Lower leg skin (tissue), 4 donors: ENCODE measurements at regions not wholly inside any gene's neighbourhood (a gene's known extent, or its start where the extent isn't known, plus 50 kb on each side); places are given as distances from the start of the nearest gene placed in this dataset.

ENCODE experiments used
- DNase-seq, 2 donors: peaks; one replicate each; pipeline ENCODE4 v3.0.0-alpha.2; 2019; ENCODE audit warnings: low spot score in 2 of 2
- H3K4me3 ChIP-seq: fragments of 200-600 bp; sonication (generic); 2 replicates; pipeline ENCODE4 v1.5.1; 2017; ENCODE audit warnings: mild to moderate bottlenecking, low read depth; ENCODE audit not compliant: poor library complexity, severe bottlenecking
- POLR2A ChIP-seq, 2 donors: fragments of 450-650 bp; IDR thresholded peaks; one replicate each; pipeline ENCODE4 v1.6.1; 2016 to 2017; ENCODE audit warnings: antibody characterized with exemption in 2 of 2, mild to moderate bottlenecking in 1 of 2, moderate library complexity in 1 of 2
- WGBS, 2 donors: methylation state at CpG; one replicate each; pipeline ENCODE4 v1.1.5; 2018; 5-methylcytosine and 5-hydroxymethylcytosine counted together
- intact Hi-C: fragments of 100-400 bp; cut with DNase I; formaldehyde crosslinking; loops from one replicate; pipeline ENCODE4 v1.15.0; 2023; ENCODE audit warnings: low total_unique reads
- TF ChIP-seq, protein P1 (sequence below), 3 donors: fragments of 450-650 bp; IDR thresholded peaks; one replicate each; pipeline ENCODE4 v1.5.1; 2016; ENCODE audit warnings: antibody characterized with exemption in 3 of 3, mild to moderate bottlenecking in 3 of 3, moderate library complexity in 2 of 3

DNA sequence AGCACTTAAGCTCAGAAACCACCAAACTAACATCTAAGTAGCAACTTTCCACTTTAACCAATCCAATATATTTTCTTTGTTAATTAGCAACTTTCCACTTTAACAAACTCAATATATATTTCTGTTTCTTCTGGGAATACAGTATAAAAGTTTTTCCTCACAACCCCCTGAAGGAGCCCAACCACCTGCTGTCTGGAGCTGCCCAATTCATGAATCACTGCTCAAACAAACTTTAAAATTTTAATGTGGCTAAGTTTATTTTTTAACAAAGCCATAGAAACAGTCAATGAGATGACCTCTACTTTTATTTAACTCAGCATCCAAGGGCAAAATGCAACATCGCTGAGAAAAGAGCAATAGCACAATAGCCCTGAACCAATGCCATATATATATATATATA is 500.1 kb downstream of the EPM2A start:
- TF ChIP-seq, protein P1, sequence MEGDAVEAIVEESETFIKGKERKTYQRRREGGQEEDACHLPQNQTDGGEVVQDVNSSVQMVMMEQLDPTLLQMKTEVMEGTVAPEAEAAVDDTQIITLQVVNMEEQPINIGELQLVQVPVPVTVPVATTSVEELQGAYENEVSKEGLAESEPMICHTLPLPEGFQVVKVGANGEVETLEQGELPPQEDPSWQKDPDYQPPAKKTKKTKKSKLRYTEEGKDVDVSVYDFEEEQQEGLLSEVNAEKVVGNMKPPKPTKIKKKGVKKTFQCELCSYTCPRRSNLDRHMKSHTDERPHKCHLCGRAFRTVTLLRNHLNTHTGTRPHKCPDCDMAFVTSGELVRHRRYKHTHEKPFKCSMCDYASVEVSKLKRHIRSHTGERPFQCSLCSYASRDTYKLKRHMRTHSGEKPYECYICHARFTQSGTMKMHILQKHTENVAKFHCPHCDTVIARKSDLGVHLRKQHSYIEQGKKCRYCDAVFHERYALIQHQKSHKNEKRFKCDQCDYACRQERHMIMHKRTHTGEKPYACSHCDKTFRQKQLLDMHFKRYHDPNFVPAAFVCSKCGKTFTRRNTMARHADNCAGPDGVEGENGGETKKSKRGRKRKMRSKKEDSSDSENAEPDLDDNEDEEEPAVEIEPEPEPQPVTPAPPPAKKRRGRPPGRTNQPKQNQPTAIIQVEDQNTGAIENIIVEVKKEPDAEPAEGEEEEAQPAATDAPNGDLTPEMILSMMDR (IDR thresholded peaks at IDR 0.05), result no peak
- TF ChIP-seq POLR2A (IDR thresholded peaks at IDR 0.05), result no peak
- intact Hi-C loops, result no loop called here
- H3K4me3 ChIP-seq, result no peak overlapping the region
- 100% methylated on average over 1 of the region's 1 CpG for WGBS, 2 donors
- no peak for DNase-seq

DNA sequence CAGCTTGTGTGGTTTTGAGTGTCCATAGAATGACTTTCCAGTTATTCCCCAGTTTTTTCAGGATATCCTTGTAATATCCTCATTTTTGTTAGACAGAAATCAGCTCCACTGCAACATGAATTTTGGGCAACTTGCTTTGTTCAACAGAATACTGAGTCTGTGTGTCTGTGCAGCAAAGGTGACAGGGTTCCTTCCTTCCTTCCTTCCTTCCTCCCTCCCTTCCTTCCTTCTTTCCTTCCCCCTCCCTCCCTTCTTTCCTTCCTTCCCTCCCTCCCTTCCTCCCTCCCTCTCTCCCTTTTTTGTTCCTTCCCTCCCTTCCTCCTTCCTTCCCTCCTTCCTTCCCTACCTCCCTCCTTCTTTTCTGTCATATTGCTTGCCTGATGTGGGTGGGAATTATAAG is 496.5 kb downstream of the EPM2A start:
- intact Hi-C loops, result no loop called here

DNA sequence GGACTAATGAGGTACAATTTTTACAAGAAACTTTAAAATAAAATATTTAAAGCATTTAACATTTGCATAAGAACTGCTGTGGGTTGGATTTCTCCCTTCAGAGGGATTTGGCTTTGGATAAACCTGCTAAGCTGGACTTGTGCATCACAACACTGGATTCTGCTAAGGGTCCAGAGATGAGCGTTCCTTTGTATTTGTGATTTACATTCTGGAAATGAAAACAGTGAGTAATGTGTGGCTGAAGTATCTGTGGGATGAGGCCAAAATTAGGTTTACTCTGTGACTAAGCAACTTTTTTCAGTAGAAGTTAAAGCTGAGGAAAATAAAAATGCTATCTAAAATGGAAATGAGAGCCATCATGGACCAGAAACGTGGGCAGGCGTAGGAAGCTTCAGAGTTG is 494.3 kb downstream of the EPM2A start:
- TF ChIP-seq, protein P1 (IDR thresholded peaks at IDR 0.05), result no peak
- TF ChIP-seq POLR2A (IDR thresholded peaks at IDR 0.05), result no peak
- WGBS, 2 donors, result 70 to 76% methylated on average over 3 of the region's 3 CpGs
- intact Hi-C loops, result no loop called here
- no peak overlapping the region for H3K4me3 ChIP-seq
- no peak for DNase-seq

More for the DNA sequence above, 496.5 kb downstream of the EPM2A start:
- no peak for DNase-seq
- TF ChIP-seq, protein P1 (IDR thresholded peaks at IDR 0.05), result no peak
- H3K4me3 ChIP-seq, result no peak overlapping the region

DNA sequence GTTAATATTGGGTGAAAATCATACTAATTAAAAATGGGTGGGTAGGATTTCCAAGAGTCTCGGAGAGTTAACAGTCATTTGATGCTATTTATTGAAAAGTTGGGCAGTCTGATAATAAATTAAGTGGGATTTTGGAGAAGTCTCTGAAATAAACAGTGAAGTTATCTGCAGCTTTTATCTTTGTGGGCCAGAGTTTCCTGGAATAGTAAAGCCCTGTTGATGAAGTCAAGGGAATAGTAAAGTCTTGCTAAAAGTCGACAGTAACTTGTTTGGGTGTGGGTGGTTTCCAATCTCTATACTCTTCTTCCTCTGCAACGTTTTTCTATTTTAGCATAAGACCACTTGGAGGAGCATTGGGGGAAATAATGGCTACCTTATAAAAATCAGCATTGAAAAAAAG is 493.6 kb downstream of the EPM2A start:
- no peak for TF ChIP-seq POLR2A (IDR thresholded peaks at IDR 0.05)
- TF ChIP-seq, protein P1 (IDR thresholded peaks at IDR 0.05), result no peak
- DNase-seq, result no peak
- no peak overlapping the region for H3K4me3 ChIP-seq
- intact Hi-C loops, result no loop called here
- WGBS, 2 donors, result 58 to 60% methylated on average over 3 of the region's 3 CpGs

DNA sequence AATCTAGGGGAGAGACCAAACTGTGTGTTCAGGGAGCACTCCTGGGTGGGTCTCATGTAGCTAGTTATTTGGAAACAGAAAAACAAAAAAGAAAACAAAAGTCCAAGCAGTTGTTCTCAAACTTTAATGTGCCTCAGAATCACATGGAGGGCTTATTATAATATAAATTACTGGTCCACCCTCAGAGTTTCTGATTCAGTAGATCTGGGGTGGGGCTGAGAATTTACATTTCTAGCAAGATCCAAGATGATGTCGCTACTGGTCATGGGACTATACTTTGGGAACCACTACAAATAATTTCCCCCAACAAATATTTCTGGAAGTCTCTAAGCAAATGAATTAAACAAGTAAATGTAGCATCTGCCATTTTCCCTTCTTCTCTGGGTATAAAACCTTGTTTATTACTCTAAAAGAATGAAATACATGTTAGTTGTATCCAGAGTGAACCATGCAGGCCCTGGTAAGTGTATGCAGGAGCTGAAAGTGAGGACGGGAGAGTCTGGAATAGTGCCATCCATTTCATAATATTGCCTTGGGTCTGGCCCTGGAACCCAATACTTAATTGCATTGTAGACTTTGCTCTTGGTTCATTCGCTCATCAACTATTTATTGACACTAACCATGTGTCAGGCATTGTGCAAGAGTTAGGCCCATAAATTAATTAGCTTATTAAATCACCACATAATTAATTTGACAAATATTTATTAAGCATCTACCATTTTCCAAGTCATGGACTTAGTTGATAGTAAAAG is 490.8 kb downstream of the EPM2A start:
- intact Hi-C loops, result no loop called here
- DNase-seq, result no peak
- H3K4me3 ChIP-seq, result no peak overlapping the region
- 61 to 71% methylated on average over 3 of the region's 3 CpGs for WGBS, 2 donors
- TF ChIP-seq POLR2A (IDR thresholded peaks at IDR 0.05), result no peak
- TF ChIP-seq, protein P1 (IDR thresholded peaks at IDR 0.05), result no peak

DNA sequence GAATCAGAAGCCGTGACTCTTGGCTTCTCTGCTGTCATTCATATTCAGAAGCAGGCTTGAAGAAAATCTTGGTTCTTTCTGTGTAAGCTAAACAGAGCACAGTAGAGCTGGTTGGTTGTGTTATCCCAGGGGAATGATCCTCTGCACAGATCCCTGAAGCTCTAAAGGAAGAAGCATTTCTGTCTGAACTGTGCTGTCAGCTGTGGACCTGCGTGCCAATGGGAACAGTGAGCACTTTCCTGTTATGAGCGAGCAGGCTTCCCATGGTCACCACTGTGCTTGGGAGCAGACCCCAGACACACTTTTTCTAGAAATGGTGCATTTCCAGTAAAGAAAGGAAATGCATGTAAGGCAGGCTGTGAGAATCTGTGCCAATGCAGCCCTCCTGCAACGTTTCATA is 490.2 kb downstream of the EPM2A start:
- 52 to 60% methylated on average over 4 of the region's 4 CpGs for WGBS, 2 donors
- TF ChIP-seq POLR2A (IDR thresholded peaks at IDR 0.05), result no peak
- TF ChIP-seq, protein P1 (IDR thresholded peaks at IDR 0.05), result no peak
- intact Hi-C loops, result no loop called here
- no peak overlapping the region for H3K4me3 ChIP-seq
- no peak for DNase-seq
